ENCODE measurements at regions not wholly inside any gene's neighbourhood (a gene's known extent, or its start where the extent isn't known, plus 50 kb on each side); places are given as distances from the start of the nearest gene placed in this dataset.

DNA sequence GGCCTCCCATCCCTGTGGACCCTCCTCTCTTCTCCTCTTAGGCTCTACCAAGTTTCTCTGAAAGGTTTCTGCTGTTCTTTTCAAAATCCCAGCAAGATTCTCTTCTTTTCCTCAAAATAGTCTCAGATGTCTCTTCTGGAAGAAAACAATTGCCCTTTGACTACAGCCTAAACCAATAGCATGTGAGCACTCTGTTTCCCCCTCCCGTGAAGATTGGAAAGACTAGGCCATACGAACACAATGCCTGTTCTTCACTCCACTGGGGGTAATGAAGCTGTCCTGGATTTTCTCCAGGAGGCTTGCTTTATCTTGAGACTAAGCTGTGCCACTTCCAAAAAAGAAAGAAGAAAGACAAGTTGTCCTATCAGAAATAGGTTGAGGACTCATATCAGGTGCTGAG is 178.7 kb upstream of the MCTP2 start:
- no peak for DNase-seq

DNA sequence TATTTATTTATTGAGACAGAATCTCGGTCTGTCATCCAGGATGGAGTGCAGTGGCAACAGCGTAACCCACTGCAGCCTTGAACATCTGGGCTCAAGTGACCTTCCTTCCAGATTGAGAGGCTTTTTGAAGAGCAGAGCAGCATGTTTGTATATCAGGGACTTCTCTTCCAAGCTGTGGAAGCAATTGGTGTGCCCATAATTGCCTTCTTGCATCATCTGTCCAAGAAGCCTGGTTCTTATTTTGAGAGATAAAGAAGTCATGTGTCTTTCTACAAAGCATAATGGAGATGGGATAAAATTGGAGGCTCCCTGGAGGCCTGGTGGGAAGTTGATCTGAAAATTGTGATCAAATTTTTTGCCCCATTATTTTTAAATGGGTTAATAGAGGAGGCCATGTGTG is 183.8 kb upstream of the MCTP2 start:
- DNase-seq = no peak

DNA sequence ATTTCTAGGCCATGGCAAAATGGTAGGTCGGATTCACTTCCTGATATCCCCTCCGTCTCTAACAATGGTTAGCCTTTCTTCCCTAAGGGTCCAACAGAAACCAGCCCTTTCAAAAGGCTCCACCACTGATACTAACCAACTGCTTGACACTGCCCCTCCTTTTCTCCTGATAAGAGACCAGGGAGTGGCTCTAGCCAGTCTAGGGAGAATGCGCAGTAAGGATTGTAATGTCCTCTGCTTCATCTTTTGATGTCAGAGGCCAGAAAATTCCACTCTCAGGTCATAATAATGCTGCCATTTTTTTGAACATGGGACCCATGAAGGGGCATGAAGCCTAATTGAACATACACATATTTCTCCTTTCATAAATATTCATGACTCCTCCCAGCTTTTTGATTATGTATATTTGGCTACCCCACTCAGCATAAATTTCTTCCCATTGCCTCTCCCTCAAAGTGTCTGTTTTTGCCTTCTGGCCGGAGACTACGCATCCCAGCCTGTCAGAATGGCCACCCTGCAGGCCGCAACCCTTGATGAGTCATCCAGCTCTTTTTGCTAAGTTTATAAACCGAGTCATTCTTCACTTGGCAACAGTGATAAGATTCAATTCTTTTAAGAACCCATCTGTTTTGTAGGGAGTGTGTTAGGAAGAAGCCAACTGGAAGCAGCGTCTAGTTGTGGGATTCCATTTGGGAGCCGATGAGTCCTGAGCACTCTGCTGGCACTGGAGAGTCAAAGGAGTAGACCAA is 189.0 kb upstream of the MCTP2 start:
- no peak for DNase-seq

DNA sequence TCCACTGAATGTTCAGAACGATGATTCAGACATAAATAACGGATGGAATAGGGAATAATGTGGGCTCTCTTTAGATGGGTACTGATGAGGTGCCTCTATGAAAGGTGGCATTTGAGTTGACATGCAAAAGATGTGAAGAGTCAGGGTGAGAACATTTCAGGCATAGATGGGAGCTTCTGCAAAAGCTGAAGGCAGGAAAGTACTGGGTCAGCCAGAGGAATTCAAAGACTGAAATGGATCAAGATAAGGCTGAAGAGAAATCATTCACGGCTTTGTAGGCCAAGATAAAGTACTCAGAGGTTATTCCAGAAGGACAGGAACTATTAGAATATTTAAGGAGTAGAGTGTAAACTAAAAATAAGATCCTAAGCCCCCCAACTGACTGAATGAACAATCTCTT is 189.6 kb upstream of the MCTP2 start:
- no peak for DNase-seq

DNA sequence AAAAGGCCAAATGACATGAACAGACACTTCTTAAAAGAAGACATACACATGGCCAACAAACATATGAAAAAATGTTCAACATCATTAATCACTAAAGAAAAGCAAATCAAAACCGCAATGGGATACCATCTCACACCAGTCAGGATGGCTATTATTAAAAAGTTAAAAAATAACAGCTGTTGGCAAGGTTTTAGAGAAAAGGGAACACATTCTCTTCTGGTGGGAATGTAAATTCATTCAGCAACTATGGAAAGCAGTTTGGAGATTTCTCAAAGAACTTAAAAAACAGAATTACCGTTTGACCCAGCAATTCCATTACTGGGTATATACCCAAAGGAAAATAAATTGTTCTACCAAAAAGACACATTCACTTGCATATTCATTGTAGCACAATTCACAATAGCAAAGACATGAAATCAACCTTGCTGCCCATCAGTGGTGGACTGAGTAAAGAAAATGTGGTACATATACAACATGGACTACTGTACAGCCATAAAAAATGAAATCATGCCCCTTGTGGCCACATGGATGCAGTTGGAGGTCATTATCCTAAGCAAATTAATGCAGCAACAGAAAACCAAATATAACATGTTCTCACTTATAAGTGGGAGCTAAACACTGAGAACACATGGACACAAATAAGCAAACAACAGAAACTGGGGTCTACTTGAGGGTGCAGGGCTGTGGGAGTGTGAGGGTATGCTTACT is 190.7 kb upstream of the MCTP2 start:
- no peak for DNase-seq

DNA sequence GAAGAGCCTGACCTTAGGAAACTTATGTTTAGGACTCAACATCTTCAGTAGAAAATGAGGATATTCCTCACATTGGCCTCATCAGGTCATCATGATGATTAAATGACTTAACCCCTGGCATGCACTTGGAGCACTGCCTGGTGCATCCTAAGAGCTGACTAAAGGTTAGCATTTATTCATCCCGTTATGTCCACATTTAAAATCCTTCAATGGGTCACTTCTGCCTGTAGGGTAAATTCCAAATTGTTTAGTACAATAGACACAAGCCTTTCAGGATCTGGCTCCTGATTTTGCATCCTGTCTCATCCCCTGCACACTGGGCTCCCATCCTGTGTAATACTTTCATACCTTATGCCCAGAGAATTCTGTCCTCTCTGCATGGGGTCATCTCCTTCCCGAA is 195.2 kb upstream of the MCTP2 start:
- no peak for DNase-seq

DNA sequence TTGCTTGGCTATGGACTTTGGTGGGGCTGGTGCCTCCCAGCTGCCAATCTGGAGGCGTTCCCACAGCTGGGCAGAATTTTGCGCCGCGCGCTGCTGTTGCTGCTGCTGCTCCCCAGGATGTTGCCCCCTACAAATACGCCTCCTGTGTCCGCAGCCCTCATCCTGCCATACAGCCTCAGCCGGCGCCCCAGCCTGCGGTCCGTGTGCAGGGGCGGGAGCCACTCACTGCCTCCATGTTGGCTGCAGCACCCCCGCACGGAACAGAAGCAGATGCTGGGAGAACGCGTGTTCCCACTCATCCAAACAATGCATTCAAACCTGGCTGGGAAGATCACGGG is 197.7 kb upstream of the MCTP2 start:
- no peak for DNase-seq

DNA sequence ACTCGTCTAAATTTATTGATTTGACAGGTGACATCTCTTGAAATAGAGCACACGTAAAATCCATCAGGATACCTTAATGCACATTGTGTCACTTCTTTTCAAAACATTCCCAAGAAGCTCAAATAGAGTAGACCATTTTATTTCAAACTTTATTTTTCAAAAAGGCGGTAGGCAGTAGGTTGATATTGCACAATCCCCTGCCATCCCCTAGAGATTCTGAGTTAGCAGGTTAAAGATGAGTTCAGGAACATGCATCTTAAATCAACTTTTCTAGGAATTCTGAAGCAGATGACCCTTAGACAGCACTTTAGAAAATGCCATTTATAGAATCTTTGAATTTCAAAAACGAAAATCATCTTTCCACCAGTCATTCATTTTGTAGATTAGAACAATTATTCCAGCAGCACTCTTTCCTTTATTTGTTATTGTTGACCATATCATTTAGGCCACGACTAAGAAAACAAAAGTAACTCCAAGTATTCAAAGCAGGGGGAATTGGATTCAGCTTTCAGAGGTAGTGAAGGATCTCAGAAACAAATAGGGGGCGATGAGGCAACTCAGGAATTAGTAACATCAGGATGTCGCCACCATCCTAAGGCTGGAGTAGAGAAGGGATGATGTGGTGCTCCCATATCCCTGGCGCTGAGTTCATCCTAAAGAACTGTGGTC is 198.2 kb upstream of the MCTP2 start:
- no peak for DNase-seq

DNA sequence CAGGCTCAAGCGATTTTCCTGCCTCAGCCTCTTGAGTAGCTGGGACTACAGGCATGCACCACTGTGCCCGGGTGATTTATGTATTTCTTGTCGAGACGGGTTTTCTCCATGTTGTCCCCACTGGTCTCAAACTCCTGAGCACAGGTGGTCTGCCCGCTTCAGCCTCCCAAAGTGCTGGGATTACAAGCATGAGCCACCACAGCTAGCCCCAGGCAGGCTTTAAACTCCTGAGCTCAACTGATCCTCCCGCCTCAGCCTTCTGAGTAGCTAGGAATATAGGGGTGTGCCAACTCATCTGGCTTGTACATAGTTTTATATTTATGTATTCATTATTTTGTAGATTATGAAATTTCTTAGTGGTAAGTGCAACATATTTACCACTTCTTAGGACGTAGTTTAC is 198.8 kb upstream of the MCTP2 start:
- DNase-seq = no peak

DNA sequence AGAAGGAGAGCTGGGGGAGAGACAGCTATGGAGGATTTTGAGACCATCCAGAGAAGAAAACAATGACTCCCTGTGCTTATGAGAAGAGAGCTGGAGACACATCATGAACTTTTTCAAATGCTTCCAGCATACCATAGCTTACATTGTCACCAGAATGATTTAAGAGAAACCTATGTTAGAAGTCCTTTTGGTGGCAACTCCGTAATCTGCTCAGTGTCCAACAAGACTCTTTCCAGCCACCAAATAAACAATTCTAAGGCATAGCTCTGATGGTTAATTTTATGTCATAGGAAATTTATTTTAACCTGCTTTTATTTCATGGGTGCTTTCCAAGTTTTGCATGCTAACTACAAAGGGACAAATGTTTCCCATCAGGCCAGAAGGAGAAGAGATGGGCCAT is 200.3 kb upstream of the MCTP2 start:
- no peak for DNase-seq

DNA sequence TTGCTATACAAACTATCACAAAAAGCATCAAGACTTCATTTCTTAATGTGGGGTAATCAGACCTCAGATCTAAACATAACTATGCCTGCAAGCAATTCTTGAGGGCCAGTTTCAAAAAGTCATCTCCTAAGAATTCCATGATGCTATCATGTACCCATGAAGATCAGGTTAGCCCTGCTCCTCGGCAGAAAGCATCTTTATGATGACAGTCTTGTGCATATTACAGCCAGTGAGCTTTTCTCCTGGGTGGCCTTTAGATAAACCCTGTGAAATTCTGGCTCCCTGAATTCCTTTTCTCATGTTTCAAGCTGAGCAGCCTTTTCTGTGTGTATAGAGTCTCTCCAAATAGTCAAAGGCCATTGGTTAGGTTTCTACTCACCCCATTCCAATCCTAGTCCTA is 201.9 kb upstream of the MCTP2 start:
- DNase-seq = no peak

DNA sequence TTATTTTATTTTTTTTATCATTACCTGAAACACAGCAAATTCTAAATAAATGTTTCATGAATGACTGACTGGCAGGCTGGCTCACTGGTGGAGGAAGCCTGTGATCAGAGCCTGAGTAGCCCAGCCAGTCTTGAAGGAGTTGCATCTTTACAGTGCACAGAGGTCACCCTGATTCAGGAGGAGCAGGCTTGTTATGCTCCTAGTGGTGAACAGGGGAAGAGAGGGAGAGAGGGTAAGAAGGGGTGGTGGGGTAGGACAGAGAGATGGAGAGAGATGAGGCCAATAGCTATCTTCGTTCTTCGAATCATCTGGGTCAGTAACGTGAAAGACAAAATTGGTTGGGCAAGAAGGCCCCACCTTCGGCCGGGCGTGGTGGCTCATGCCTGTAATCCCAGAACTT is 202.6 kb upstream of the MCTP2 start:
- no peak for DNase-seq

DNA sequence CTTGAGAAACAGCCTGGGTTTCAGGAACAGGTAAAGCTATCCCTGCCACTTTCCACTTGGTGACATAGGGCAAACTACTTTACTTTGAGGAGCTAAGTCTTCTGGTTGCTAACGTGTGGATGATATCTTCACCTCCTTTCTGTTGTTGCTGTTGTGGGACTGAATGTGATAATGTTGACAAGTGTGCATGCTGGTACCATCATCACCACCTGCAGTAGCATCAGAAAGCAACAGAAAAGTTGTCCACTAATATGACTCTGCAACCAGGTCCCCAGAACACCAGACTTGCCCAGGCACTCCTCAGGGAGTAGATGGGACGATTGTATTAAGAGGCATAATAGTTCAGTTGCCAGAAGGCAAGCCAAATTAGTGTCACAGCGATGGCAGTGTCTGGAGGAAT is 203.2 kb upstream of the MCTP2 start:
- DNase-seq = no peak

DNA sequence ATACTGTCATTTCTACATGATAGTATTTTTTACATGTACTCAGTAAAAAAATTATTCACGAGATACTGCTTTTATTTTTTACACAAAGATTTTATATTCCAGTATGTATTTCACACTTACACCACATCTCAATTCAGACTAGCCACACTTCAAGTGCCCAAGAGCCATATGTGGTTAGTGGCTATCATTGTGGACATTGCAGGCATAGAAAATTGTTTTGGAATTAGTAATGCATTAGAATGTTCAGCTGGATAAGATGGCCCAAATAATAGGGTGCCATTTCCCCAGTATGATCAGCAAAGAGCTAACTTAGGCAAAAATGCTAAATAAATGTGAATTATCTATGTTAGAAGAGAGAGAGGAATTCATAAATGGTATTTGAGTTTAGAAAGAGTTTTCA is 203.8 kb upstream of the MCTP2 start:
- DNase-seq = no peak

DNA sequence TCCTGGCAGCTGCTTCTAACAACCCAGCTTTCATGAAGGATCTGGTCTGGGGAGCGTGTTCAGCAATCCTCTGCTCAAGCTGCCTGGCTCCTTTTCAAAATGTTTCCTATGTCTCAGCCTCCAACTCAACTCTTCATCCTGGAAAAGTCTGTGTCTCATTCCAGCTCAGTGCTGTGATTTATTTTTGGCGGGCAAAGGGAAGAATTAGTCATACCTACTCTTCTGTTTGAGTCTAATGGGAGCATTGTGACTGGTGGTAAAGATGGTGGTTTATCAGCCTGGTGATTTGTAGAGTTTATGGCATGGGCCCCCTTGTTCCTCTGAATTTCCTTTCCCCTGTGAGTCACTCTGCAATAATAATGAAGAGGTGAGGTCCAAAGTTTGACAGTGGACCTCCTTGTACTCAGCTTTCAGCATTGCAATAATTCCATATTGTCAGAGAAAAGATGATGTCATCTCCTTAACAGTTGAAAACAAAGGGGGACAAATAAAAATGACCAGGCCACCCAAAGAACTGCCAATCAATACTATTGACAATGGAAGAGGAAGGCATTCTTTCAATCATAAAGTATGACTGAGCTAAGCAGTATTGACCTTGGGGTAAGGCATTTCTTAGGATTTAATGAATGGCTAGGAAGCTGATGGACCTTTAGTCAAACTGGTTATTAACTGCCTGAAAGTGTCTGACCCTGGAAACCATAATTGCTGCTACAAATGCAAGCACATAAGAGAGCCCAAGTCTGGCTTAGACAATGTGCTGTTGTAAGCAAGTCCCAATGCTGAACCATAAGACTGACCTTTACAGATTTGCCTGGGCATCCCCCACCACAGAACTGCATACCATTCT is 204.7 kb upstream of the MCTP2 start:
- no peak for DNase-seq

DNA sequence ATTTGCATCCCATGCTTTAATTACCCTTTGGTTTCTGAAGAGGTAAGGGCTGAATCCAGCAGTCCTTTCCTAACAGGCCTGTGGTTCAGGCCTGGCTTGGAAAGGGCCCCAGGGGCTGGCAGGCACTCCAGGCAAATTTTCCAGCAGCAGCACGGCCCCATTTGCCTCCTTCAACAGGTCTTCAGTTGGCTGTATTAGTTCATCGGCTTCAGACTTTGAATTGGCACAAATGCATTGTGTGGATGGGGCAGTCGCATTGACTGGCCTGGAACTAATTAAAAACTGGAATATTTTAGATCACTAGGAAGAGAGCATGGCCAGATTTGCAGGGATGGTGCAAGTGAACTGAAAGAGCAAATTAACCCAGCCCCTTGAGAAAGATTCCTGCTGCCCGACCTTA is 207.8 kb upstream of the MCTP2 start:
- no peak for DNase-seq

DNA sequence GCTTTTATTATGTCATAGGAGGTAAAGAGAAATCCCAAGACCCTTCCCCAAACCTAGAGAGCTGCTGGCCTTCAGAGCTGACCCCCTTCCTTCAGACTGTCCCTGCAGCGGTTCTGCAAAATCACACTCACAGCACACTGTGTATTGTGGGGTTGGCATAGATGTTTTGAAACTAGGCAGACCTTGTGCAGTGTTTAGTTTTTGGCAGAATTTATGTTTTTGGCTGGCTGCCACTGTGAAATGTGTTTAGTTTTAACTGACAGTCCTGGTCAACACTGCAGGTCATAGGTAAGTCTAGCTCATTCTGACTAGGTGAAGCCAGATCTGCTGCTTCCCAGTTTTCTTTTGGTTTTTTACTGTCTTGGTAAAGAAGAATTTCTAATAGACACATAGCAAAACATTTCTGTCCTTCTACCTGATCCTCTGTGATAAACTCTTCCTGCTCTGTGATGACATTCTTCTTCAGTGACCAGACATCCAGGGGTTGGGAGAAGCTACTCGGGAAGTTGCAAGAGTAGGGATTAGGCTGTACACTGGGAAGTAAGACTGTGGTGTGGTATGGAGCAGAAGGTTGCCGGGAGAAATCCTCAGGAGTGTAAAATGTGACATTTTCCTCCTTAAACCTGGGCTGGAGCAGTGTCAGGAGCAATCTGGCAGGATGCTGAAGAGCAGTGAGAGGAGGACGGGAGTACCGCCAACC is 209.6 kb upstream of the MCTP2 start:
- DNase-seq = no peak

DNA sequence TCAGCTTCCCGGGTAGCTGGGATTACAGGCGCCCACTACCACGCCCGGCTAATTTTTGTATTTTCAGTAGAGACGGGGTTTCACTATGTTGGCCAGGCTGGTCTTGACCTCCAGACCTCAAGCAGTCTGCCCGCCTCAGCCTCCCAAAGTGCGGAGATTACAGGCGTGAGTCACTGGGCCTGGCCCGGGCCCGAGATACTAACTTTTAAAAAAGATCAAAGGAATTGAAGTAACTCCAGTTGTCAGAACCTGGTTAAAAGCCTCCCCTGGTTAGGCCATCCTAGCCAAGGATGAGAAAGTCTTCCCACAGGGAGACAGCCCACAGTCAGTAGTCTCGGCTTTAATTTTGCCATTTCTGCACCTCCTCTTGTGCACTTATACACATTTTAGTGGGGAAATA is 212.3 kb upstream of the MCTP2 start:
- no peak for DNase-seq

DNA sequence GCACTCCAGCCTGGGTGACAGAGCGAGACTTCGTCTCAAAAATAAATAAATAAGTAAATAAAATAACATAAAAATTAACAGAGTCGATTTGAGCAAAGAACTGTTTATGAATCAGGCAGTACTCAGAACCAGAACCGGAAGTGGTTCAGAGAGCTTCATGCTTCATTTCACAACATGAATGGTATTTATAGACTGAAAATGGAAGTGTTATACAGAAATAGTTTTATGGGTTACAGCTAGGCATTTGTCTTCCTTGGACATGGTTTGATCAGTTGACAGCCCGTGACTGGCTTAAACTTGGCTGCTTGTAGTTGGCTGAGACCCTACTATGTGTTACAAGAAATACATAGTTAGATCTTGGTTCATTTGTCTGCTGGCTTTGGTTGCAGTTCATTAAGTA is 216.0 kb upstream of the MCTP2 start:
- DNase-seq = no peak

DNA sequence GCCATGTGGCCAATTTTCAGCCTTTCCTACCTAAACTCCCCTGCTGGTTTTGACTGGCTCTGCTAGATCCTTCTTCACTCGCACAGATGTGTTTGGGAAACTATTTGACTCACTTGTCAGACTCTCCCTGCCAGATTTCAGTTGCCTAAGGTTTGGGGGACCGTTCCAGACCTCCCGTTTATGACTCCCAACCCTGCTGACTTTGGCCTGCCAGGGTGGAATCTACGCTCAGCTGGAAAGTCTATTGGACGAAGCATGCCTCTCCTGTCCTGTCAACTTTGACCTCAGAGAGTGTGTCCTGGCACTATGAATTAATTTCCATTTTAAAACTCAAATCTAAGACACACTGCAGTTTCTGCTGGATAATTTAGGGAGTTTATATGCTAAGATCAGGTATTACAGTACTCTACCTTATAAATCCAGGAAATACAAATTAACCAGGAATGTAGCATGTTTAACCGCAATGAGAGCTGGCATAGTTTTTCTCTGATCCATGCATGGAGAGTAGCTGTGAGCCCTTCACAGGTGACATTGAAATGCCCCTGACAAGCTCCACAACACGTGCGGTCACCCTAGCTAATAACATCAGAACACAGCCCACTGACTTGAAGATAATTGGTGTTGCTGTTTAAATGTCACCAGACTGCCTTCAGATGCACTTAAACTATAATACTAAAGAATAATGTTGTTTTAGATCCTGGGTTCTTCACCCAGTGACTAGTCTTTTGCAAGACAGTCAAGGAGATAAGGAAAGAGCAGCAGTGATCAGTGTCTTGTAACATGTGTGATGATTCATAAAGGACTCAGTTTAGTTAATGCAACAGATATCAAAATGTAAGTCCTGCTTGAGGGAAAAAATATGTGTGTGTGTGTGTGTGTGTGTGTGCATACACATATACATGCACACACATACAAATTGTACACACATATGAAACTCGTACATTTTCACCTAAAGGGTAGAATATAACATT is 223.0 kb upstream of the MCTP2 start:
- DNase-seq = no peak

DNA sequence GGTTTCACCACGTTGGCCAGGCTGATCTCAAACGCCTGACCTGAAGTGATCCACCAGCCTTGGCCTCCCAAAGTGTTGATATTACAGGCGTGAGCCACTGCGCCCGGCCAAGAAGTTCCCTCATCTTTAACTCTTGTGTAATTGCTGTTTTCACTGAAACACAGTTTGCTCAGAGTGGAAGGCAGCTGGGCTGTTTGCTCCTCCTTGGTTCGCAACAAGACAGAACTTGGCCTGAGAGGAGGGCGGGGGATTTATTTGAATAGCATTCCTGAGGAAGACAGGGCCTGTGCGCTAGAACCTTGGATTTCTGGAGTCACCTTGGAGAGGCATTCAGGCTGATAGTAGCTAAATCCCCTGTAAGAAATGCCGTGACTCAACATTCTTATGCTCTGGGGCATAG is 226.7 kb upstream of the MCTP2 start:
- DNase-seq = no peak

DNA sequence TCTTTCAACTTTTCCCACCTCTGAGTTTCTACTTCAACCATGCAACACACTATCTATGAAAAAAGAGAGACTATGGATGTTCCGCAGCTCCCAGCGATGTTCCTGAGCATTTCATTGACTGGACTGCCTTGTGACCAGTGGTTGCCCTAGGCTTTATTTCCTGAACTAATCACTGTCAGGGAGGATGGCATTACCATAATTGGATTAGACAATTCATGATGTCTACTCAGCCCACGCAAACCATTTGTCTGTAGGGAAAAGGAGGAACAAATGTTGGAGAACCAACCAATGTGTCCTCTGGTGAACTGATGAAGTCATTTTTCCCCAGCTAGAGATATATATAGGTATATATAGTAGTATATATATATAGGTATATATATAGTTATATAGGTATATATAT is 229.3 kb upstream of the MCTP2 start:
- DNase-seq = no peak

Data from activated effector memory CD4-positive, alpha-beta T cell treated with Interleukin-2 at 50 U/mL for 16 hours (primary cell).